ENCODE measurements at regions not wholly inside any gene's neighbourhood (a gene's known extent, or its start where the extent isn't known, plus 50 kb on each side); places are given as distances from the start of the nearest gene placed in this dataset.

- H3K9ac ChIP-seq (ENCODE audit: insufficient read depth in 1 of 2, low read length in 2 of 2) = no peak overlapping the region
- peaks cover 0 to 3% (median 0%) of the 10 kb centered on the region in 4 donors for H3K9me3 ChIP-seq (ENCODE audit: control insufficient read depth in 4 of 4, insufficient read depth in 3 of 4, low read length in 3 of 4)
- H3K27ac ChIP-seq (ENCODE audit: low read depth in 1 of 2, low read length in 1 of 2) = no peak overlapping the region
- H3K4me3 ChIP-seq = no peak overlapping the region
- ATAC-seq (ENCODE audit: insufficient read depth, low FRiP score) (no peak), DNase-seq (no peak)
- peaks cover 0 to 2% (median 0%) of the 10 kb centered on the region in 5 donors for H3K4me1 ChIP-seq (ENCODE audit: control insufficient read depth in 5 of 5, insufficient read depth in 5 of 5, low read length in 5 of 5)
- H3K36me3 ChIP-seq (ENCODE audit: control insufficient read depth in 4 of 4, insufficient read depth in 4 of 4, low read length in 4 of 4) = no peaks in the 10 kb centered on the region
- H3K27me3 ChIP-seq (ENCODE audit: control insufficient read depth in 3 of 3, insufficient read depth in 3 of 3, low read length in 2 of 3) = no peaks in the 10 kb centered on the region
- 53 to 64% methylated on average over 3 of the region's 3 CpGs for WGBS, 2 donors
- no peak for TF ChIP-seq CTCF (IDR thresholded peaks at IDR 0.05; ENCODE audit: control extremely low read depth, extremely low read depth)
Observed at GRCh38 chr2:150676747-150677383, 189.4 kb upstream of the RND3 start.

GRCh38 chr2:150675807-150676206 is 188.3 kb upstream of the RND3 start:
- TF ChIP-seq CTCF (IDR thresholded peaks at IDR 0.05; ENCODE audit: control extremely low read depth, extremely low read depth) = no peak
- H3K27me3 ChIP-seq (ENCODE audit: control insufficient read depth in 3 of 3, insufficient read depth in 3 of 3, low read length in 2 of 3) = no peaks in the 10 kb centered on the region
- peaks cover 0 to 2% (median 0%) of the 10 kb centered on the region in 5 donors for H3K4me1 ChIP-seq (ENCODE audit: control insufficient read depth in 5 of 5, insufficient read depth in 5 of 5, low read length in 5 of 5)
- no peaks in the 10 kb centered on the region for H3K36me3 ChIP-seq (ENCODE audit: control insufficient read depth in 4 of 4, insufficient read depth in 4 of 4, low read length in 4 of 4)
- H3K4me3 ChIP-seq = no peak overlapping the region
- H3K27ac ChIP-seq (ENCODE audit: low read depth in 1 of 2, low read length in 1 of 2) = no peak overlapping the region
- H3K9me3 ChIP-seq (ENCODE audit: control insufficient read depth in 4 of 4, insufficient read depth in 3 of 4, low read length in 3 of 4) = no peaks in the 10 kb centered on the region
- H3K9ac ChIP-seq (ENCODE audit: insufficient read depth in 1 of 2, low read length in 2 of 2) = no peak overlapping the region
- 76 to 92% methylated on average over 2 of the region's 2 CpGs for WGBS, 2 donors
- no peak for DNase-seq
- no peak for ATAC-seq (ENCODE audit: insufficient read depth, low FRiP score)

GRCh38 chr2:150674283-150674682 is 186.8 kb upstream of the RND3 start:
- Histone ChIP-seq H3K4me1 (ENCODE audit: control insufficient read depth in 5 of 5, insufficient read depth in 5 of 5, low read length in 5 of 5) (peaks cover 0 to 2% (median 0%) of the 10 kb centered on the region in 5 donors), H3K27me3 (ENCODE audit: control insufficient read depth in 3 of 3, insufficient read depth in 3 of 3, low read length in 2 of 3) (no peaks in the 10 kb centered on the region), H3K27ac (ENCODE audit: low read depth in 1 of 2, low read length in 1 of 2) (no peak overlapping the region), H3K9ac (ENCODE audit: insufficient read depth in 1 of 2, low read length in 2 of 2) (no peak overlapping the region), H3K4me3 (no peak overlapping the region), H3K9me3 (ENCODE audit: control insufficient read depth in 4 of 4, insufficient read depth in 3 of 4, low read length in 3 of 4) (no peaks in the 10 kb centered on the region), H3K36me3 (ENCODE audit: control insufficient read depth in 4 of 4, insufficient read depth in 4 of 4, low read length in 4 of 4) (no peaks in the 10 kb centered on the region)
- TF ChIP-seq CTCF (IDR thresholded peaks at IDR 0.05; ENCODE audit: control extremely low read depth, extremely low read depth) = no peak
- ATAC-seq (ENCODE audit: insufficient read depth, low FRiP score) = no peak
- no peak for DNase-seq
- WGBS, 2 donors = 74 to 96% methylated on average over 3 of the region's 3 CpGs

- H3K4me1 ChIP-seq (ENCODE audit: control insufficient read depth in 5 of 5, insufficient read depth in 5 of 5, low read length in 5 of 5) = peaks cover 0 to 2% (median 0%) of the 10 kb centered on the region in 5 donors
- 97 to 99% methylated on average over 2 of the region's 2 CpGs for WGBS, 2 donors
- no peak for DNase-seq
- no peak overlapping the region for H3K27ac ChIP-seq (ENCODE audit: low read depth in 1 of 2, low read length in 1 of 2)
- no peak overlapping the region for H3K9ac ChIP-seq (ENCODE audit: insufficient read depth in 1 of 2, low read length in 2 of 2)
- no peaks in the 10 kb centered on the region for H3K36me3 ChIP-seq (ENCODE audit: control insufficient read depth in 4 of 4, insufficient read depth in 4 of 4, low read length in 4 of 4)
- H3K4me3 ChIP-seq = no peak overlapping the region
- no peak for TF ChIP-seq CTCF (IDR thresholded peaks at IDR 0.05; ENCODE audit: control extremely low read depth, extremely low read depth)
- no peak for ATAC-seq (ENCODE audit: insufficient read depth, low FRiP score)
- H3K9me3 ChIP-seq (ENCODE audit: control insufficient read depth in 4 of 4, insufficient read depth in 3 of 4, low read length in 3 of 4) = peaks cover 0 to 2% (median 0%) of the 10 kb centered on the region in 4 donors
- H3K27me3 ChIP-seq (ENCODE audit: control insufficient read depth in 3 of 3, insufficient read depth in 3 of 3, low read length in 2 of 3) = no peaks in the 10 kb centered on the region
Observed at GRCh38 chr2:150672311-150672710, 184.8 kb upstream of the RND3 start.

Measured in lung (tissue), 11 donors.